Breast epithelium (tissue), 3 donors: ENCODE measurements at regions not wholly inside any gene's neighbourhood (a gene's known extent, or its start where the extent isn't known, plus 50 kb on each side); places are given as distances from the start of the nearest gene placed in this dataset.

Source experiments
- CTCF ChIP-seq, 3 donors: fragments of 450-650 bp; IDR thresholded peaks; one replicate each; pipeline ENCODE4 v1.5.1; 2016 to 2017; ENCODE audit warnings: antibody characterized with exemption in 3 of 3, mild to moderate bottlenecking in 3 of 3, moderate library complexity in 3 of 3
- POLR2A ChIP-seq: fragments of 450-650 bp; IDR thresholded peaks from one replicate; pipeline ENCODE4 v1.6.1; 2016; ENCODE audit warnings: antibody characterized with exemption, mild to moderate bottlenecking, moderate library complexity

GRCh38 chr14:81694419-81694818 is 160.8 kb upstream of the SEL1L start:
- TF ChIP-seq CTCF (IDR thresholded peaks at IDR 0.05) (no peak), POLR2A (no peak)
